Amniotic stem cell (primary cell): ENCODE measurements at regions not wholly inside any gene's neighbourhood (a gene's known extent, or its start where the extent isn't known, plus 50 kb on each side); places are given as distances from the start of the nearest gene placed in this dataset.

ENCODE experiments used
- DNase-seq: peaks from one replicate; lab custom pipeline; 2025; lab: John Stamatoyannopoulos, UW

GRCh38 chr12:19710811-19711793 is 271.8 kb downstream of the AEBP2 start:
- no peak for DNase-seq

GRCh38 chr12:19712041-19712440 is 272.7 kb downstream of the AEBP2 start:
- DNase-seq, result peak; percentile 43

DNA sequence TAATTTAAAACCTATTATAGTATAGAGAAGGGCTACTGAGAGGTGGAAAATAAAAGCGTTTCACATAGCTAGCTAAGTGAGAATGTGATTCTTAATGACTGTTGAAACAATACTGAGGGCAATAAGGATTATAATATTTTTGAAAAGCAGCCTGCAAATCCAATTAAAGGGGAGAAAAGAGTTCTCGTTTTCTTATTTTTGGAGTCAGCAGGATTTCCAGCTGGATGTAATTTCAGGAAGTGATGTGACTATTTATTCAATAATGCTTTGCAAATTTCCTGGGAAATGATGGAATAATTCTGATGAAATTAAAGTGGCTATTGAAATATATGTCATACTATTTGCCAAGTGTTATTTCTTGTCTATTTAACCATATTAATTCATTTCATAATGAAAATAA is 279.1 kb downstream of the AEBP2 start:
- DNase-seq, result no peak

- no peak for DNase-seq
Observed at GRCh38 chr12:19719672-19720071, 280.4 kb downstream of the AEBP2 start.

GRCh38 chr12:19726122-19726521 is 286.8 kb downstream of the AEBP2 start:
- no peak for DNase-seq

DNA sequence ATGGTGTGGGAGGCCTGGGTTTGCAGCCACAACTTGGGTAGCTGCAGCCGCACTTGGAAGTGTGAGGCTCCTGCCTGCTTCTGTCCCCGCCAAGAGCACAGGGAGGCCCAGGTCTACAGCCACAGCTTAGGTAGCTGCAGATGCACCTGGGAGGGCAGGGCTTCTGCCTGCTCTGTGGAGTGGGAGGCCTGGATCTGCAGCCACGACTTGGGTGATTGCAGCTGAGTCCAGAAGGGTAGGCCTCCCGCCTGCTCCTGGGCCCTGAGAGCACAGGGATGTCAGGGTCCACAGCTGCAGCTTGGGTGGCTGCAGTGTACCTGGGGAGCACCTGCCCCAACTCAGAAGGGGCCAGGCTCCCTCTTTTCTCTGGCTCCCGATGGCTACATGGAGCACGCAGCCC is 287.3 kb downstream of the AEBP2 start:
- DNase-seq, result no peak

DNA sequence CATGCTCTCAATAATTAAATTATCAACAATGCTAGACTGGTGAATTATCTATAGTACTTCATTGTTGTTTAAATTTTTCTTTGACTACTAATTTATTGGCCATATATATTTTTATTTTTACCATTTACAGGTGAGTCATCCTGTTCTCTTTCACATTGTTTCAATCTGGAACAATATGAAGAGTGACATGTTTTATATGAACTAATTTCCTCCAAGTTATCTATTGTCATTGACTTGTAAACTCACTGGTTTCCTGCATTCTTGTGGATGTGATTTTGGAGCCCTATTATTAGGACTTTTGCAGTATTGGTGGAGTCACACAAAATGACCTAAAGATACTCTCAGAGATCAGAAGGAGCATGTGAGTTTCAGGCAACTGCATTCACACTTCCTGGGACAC is 297.7 kb downstream of the AEBP2 start:
- no peak for DNase-seq

DNA sequence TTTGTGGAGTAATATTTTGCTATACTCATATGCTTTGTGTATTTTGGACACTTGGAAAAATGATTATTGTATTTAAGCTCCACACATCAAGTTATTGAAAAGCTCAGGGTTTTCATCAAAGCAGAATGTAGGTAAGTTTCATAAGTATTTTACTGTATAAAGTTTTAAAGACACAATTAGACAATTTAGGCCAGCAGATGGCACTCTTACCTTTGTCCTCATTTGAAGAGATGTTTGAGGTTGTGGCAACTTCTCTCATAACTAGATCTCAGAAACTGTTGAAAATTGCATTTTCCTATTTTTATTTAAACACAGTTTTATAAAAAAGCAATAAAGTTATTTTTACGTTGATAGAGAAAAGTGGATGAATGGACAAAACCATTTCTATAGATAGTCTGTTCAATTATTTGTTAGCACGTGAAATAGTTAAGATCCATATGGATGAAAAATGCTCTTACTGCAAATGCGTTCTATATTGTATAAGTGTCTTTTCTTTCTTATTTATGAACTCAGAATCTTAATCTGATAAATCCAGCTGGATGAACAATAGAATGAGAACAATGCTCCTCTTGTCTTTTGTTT is 300.0 kb downstream of the AEBP2 start:
- peak; percentile 39 for DNase-seq

GRCh38 chr12:19740472-19741131 is 301.3 kb downstream of the AEBP2 start:
- DNase-seq, result no peak

DNA sequence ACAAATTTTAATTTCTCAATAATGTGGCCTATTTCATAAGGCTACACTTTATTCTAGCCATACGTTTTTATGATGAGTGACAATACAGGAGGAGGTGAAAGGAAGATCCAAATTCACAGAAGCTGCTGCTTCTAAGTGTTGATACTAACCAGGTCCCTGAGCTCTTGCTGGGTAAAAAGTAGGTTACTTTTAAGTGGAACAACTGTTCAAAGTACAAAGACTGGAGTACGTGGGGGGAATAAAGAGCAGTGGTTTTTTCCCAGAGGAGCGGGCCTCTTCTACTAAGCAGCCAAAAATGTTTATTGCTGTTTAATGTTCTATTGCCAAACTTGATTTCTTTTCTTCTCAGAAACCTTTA is 301.8 kb downstream of the AEBP2 start:
- no peak for DNase-seq

GRCh38 chr12:19744705-19745218 is 305.5 kb downstream of the AEBP2 start:
- no peak for DNase-seq

- DNase-seq, result no peak
Observed at GRCh38 chr12:19746471-19746870, 307.2 kb downstream of the AEBP2 start.

GRCh38 chr12:19749906-19750574 is 310.7 kb downstream of the AEBP2 start:
- no peak for DNase-seq

GRCh38 chr12:19751078-19751477 is 311.8 kb downstream of the AEBP2 start:
- no peak for DNase-seq

DNA sequence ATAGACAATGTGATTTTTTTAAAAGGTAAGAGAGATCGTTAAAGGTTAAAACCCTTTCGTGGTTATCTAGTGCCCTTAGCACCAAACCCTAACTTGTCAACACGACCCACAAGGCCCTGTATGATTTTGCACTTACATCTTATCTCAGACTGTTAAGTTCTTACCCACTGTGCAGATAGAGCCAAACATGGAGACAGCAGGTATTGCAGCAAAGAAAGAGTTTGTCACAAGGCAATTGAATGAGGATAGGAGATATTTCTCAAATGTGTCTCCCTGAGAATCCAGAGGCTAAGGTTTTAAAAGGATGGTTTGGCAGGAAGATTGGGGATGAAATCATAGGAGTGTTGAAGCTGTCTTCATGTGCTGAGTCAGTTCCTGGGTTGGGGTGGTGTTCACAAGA is 313.4 kb downstream of the AEBP2 start:
- no peak for DNase-seq

GRCh38 chr12:19755136-19755535 is 315.8 kb downstream of the AEBP2 start:
- no peak for DNase-seq

- DNase-seq, result no peak
Observed at GRCh38 chr12:19757317-19757877, 318.1 kb downstream of the AEBP2 start.

GRCh38 chr12:19759227-19759626 is 319.9 kb downstream of the AEBP2 start:
- no peak for DNase-seq

- DNase-seq, result no peak
Observed at GRCh38 chr12:19760611-19761010, 321.3 kb downstream of the AEBP2 start.

GRCh38 chr12:19761463-19761862 is 322.2 kb downstream of the AEBP2 start:
- no peak for DNase-seq

DNA sequence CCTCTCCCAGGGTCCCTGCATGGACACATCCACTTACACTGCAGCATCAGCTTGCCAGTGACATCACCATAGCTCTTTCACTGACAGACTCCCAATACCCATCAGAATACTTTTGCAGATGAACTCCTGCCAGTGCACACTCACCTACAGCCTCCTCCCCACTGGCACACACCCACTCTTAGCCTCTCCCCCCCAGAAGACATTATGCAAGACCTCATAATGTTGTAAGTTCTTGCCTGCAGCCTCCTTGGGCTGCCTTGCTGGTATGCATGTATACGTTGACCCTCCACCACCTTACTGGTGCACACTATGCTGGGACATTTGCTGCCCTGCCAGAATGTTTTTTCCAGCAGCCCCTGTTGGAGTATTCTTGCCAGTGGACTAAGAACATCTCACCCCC is 324.2 kb downstream of the AEBP2 start:
- no peak for DNase-seq

DNA sequence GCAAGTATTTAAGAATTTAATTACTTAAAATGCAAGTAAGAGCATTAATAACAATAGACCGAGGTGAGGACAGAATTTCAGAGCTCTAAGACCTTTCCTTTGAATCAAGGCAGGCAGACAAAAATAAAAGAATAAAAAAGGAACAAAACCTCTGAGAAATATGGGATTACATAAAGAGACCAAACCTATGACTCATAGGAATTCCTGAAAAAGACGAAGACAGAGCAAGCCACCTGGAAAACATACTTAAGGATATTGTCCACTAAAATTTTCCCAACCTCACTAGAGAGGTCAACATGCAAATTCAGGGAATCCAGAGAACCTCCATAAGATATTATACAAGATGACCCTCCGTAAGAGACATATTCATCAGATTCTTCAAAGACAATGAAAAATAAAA is 325.1 kb downstream of the AEBP2 start:
- no peak for DNase-seq
